Body of pancreas (tissue), 4 donors: ENCODE measurements at regions not wholly inside any gene's neighbourhood (a gene's known extent, or its start where the extent isn't known, plus 50 kb on each side); places are given as distances from the start of the nearest gene placed in this dataset.

Experiments
- CTCF ChIP-seq, 7 experiments: fragments of 450-650 bp in 4 of 7; fragments of 200-600 bp in 3 of 7; sonication (generic) in 3 of 7; IDR thresholded peaks; one replicate each; pipeline ENCODE4 v1.5.1; 2016 to 2019; ENCODE audit warnings: antibody characterized with exemption in 7 of 7
- POLR2A ChIP-seq, 3 donors: fragments of 450-650 bp; IDR thresholded peaks; one replicate each; pipeline ENCODE4 v1.6.1; 2016; ENCODE audit warnings: antibody characterized with exemption in 3 of 3, mild to moderate bottlenecking in 2 of 3

- TF ChIP-seq CTCF (IDR thresholded peaks at IDR 0.05) (no peak), POLR2A (IDR thresholded peaks at IDR 0.05) (no peak)
Observed at GRCh38 chr5:8949908-8950307, 596.0 kb downstream of the SEMA5A start.
